NCI-H2029 (cell line): ENCODE measurements at regions not wholly inside any gene's neighbourhood (a gene's known extent, or its start where the extent isn't known, plus 50 kb on each side); places are given as distances from the start of the nearest gene placed in this dataset.

Experiments used
- DNase-seq: peaks from one replicate; lab custom pipeline; 2025; lab: John Stamatoyannopoulos, UW

DNA sequence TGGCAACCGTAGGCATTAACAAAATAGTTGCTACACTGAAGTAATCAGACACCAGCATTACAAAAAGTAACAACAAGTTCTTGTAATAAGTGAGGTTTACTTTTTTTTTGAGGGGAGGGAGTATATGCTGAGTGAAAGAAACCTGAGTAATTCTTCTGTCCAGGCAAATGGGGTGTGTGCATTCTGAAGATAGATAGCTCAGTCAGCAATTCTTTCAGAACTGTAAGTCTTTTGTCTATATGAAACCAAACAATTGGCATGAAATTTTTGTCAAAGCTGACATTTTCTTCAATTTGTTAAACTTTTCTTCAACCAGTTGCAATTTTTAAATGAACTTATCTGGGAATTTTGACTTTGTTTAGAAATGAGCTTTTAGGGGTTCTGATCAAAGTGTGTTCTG, 208.1 kb upstream of the THSD7B start:
- no peak for DNase-seq

DNA sequence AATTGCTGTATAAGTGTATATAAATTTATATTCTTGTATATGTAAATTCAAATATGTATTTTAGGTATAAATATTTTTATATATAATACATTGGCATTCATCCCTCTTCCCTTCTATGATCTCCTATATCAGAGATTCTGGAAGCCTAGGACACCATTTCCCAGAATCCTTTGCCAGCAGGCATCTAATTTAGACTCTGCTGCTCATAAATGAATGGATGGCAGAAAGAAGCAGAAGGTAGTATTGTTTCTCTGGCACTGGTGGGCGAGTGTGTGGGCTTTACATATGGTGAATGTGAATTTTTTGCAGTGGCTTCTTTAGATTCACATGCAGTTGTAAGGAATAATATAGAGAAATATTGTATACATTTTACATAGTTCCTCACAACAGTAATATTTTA, 215.2 kb upstream of the THSD7B start:
- DNase-seq = no peak

DNA sequence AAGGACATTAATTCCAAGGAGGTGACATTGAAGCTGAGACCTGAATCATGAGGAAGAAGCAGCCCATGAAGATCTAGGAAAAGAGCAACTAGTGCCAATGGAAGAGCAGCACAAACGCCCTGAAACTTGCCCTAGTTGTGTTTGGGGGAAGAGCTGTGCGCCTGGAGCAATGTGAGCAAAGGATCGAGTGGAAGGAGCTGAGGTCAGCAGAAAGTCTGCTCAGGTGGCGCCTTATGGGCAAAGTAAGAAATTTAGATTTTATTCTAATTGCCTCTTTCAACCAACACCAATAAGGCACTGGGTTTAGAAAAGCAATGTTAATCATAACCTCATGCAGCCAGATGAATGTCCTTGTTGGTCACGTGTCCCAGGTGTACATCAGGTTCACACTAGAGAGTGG, 226.0 kb upstream of the THSD7B start:
- no peak for DNase-seq

DNA sequence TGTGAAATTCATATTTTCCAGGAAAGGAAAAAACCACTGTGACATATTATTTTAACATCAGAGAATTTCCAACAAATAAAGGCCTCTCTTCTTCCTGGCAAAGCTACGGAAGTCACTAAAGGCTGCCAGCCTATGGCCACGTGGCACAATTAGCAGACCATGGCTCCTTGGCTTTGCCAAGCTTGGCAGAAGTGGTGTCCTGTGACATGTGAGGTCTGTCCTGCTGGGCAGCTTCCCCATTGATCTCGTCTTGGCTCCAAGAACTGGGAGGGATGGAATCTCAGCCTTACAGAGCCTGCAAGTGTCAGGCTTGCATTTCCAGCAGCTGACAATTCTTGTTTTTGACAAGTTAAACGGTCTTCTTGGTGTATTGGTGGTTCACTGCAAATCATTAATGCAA, 226.9 kb upstream of the THSD7B start:
- no peak for DNase-seq

GRCh38 chr2:136534811-136535210, 230.5 kb upstream of the THSD7B start:
- no peak for DNase-seq

DNA sequence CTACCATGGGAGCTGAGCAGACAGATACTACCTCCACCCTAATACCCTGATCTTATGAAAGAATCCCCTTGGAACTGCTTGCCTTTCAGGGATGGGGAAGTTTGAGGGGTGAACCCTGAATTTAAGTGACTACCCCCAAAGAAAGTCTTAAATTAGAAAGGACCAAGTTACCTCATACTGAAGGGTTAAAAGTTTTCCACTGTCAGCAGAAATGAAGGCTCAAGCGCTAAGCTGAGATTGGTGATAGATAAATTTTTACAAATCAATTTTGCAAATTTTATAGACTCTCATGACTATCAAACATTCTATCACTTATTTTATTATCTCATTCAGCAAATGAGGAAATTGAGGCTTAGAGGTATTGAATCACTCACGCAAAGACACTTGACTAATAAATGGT, 233.2 kb upstream of the THSD7B start:
- no peak for DNase-seq

GRCh38 chr2:136531731-136532130, 233.6 kb upstream of the THSD7B start:
- DNase-seq = no peak

- DNase-seq = no peak
Measured at GRCh38 chr2:136530146-136530545, 235.2 kb upstream of the THSD7B start.

DNA sequence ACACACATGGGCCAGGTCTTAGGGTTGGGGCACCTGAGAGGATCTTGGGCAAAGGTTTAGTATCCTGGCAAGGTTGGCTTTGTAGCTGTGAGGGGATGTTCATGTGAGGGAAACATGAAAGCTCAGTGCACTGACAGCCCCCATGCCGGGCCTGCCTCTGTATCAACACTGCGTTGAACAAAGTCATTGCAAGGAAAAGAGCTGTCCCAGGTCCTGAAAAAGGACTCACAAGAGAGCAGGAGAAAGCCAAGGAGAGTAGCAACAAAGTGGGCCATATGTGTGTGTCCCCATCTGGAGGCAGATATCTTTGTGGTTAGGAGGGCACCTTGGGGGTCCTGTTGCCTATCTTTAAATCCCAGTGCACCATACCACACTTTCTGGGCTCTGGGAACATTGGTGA, 237.8 kb upstream of the THSD7B start:
- no peak for DNase-seq

DNA sequence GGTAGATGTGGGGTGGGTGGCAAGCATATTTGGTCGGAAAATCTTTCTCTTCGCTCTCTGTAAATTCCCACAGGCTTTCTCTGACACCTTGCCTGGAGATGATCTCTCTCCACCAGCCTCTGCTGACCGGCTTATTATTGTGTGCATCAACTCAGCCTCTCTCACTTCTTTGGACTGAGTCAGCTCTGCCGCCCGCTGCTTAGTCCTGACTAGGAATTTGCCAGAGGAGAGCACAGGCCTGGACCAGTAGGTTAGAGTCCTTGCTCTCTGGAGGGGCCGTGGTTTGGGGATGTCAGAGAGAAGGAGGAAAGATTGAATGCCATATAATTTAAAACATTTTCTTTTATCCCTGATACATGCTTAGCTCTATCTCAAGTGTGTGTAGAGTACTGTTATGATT, 242.6 kb upstream of the THSD7B start:
- DNase-seq = no peak

DNA sequence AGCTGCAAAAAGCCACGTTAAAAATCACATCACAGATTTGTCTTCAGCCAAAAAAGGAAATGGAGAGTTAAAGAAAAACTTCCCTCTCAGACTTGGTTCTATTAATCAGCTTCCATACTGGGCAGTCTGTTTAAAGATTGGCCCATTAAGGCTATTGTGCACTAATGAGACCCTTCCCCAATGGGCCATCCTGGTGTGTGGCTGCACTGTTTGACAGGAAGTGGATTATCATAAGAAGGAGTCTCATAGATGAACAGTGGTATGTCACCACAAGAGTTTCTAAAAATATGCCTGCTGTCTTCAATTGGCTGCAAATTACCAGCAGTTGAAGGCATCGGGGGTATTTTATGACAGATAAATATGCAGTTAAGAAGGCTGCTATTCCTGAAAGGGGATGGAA, 247.6 kb upstream of the THSD7B start:
- no peak for DNase-seq

- no peak for DNase-seq
Measured at GRCh38 chr2:136510244-136510643, 255.1 kb upstream of the THSD7B start.

DNA sequence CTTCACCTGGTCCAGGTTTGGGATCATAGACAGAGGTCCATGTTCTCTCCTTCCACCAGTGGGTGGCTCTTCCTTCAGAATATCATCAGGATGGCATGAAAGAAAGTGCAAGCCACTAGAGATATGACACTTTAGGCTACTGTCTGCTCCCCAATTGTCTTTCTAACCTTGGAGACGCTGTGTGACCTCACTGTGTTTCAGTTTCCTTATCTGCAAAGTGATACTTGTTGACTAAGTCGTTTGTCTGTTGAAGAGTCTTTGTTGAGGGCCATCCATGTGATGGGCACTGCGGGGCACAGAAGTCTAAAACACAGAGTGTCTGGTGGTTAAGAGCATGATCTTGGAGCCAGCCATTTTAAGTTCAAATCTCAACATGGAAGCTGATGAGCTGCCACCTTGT, 259.9 kb upstream of the THSD7B start:
- DNase-seq = no peak

- DNase-seq = no peak
Measured at GRCh38 chr2:136502660-136503059, 262.7 kb upstream of the THSD7B start.

GRCh38 chr2:136497709-136498108, 267.6 kb upstream of the THSD7B start:
- DNase-seq = no peak

GRCh38 chr2:136496966-136497365, 268.4 kb upstream of the THSD7B start:
- no peak for DNase-seq

DNA sequence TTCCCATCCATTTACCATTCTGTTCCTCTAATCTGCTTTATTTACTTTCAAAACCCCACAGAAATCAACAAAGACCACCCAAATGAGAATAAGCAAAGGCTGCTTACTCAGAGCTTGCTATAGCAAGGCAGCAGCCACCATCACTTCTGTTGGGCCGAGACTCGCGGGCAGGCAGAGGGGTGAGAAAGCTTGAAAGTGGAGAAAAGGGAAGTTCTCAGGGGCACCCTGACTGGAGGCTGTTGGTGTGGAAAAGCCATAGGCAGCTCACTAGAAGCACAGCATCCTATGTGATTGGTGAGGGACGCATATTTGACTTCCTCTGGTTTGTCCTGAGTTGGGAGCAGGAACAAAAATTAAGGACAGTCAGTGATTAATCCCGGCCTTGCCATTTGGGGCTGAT, 269.7 kb upstream of the THSD7B start:
- no peak for DNase-seq

GRCh38 chr2:136492901-136493300, 272.4 kb upstream of the THSD7B start:
- no peak for DNase-seq

DNA sequence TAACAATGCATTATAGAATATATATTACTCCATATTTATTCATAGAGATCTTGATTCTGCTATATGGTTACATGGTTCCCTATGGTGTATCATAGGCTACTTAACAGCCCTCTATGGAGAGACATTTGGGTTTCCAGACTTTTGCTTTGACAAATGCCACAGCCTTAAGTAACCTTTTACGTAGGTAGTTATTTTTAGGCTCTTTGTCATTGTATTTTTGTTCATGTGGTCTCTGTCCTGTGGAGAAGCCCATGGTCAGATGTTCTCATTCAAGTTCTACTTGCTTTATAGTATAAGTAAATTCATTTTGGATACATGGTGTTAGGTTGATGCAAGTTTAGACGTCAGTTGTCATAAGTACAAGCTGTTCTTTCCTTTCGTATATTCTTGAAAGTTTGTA, 275.2 kb upstream of the THSD7B start:
- no peak for DNase-seq

DNA sequence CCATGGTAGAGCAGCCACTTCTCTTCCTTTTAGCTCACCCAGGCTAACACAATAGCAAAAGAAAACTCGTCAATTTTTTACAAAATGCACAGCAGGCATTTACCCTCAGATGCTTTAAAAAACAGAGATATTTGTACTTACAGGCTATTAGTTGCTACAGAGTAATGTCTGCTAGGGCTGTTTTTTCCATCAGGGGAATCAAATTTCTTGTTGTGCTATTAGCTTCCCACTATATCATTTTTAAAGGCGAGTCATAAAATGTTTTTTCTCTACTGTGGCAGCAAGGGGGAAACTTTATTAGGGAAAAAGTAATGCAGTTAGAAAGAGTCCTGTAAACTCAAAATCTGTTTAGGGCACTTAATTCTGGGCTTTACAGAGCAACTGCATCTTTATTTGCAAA, 277.9 kb upstream of the THSD7B start:
- no peak for DNase-seq

DNA sequence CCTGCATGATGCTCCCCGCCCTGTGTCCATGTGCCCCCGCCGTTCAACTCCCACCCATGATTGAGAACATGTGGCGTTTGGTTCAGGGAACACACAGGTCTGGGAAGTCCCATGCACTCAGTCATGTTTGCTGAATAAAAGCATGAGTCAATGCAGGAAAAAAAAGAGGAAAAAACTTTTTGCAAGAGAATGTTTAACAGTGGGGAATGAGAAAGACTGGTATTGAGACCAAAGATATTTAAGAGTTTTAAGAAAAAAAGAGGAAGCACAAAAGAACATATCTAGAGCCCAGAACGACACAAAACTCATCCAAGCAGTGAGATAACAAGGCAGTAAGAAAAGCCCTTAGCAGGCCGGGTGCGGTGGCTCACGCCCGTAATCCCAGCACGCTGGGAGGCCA, 279.2 kb upstream of the THSD7B start:
- no peak for DNase-seq

- no peak for DNase-seq
Measured at GRCh38 chr2:136482966-136483365, 282.4 kb upstream of the THSD7B start.

GRCh38 chr2:136482006-136482405, 283.3 kb upstream of the THSD7B start:
- DNase-seq = no peak

- DNase-seq = no peak
Measured at GRCh38 chr2:136479696-136480095, 285.6 kb upstream of the THSD7B start.

- peak; percentile 39 for DNase-seq
Measured at GRCh38 chr2:136468799-136469369, 296.5 kb upstream of the THSD7B start.
